ENCODE measurements at regions not wholly inside any gene's neighbourhood (a gene's known extent, or its start where the extent isn't known, plus 50 kb on each side); places are given as distances from the start of the nearest gene placed in this dataset.

DNA sequence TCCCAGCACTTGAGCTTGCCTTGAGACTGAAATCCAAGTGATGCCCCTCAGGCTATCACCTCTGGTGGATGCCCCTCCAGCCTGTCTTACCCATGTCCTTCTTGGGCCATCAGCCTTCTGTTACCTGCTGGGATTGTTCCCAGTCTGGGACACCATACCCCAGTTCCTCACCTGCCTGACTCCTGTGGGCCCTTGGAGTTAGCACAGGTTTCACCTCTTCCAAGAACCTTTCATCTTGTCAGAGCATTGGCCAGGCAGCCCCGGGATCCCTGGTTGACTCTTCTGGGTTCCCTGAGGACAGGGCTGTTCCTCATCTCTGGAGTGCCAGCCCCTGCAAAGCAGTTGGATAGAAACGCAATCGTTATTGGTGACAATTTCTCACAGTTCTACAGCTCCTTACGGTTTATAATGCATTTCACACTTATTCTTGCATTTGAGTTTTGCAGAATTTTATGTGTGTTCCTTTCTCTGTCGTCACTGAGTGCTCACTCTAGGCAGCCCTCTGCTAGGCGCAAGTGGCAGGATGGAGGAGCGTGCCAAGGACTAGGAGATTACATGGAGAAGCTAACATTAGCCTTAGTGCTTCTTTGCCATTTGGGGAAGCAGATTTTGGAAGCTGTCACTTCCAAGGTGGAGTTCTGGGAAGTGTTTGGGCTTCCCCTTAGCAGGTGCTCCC, 139.7 kb downstream of the DDX1 start:
- no peak overlapping the region for H3K4me3 ChIP-seq (ENCODE audit: low read depth, low read length)
- no peak for DNase-seq (ENCODE audit: low read depth)

DNA sequence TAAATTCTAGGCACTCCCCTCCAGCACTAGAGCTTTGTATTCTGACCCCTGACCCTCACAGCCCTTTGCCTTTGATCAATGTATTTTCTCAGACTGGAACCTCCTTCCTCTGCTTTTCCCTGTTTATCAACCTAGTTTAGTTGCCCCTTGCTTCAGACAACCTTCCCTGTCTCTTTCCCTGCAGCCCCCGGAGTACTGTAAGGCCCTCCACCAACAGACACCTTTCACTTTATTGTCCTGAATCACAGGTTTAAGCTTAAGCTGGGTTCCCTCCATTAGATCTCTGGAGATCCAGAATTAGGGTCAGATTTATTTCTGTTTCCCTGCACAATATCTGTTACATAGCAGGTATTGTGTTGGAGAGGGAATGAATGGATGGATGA, 140.2 kb downstream of the DDX1 start:
- no peak for DNase-seq (ENCODE audit: low read depth)
- no peak overlapping the region for H3K4me3 ChIP-seq (ENCODE audit: low read depth, low read length)

GRCh38 chr2:15732341-15733077, 140.8 kb downstream of the DDX1 start:
- H3K4me3 ChIP-seq (ENCODE audit: low read depth, low read length), result no peak overlapping the region
- DNase-seq (ENCODE audit: low read depth), result no peak

- peak; percentile 19 for DNase-seq (ENCODE audit: low read depth)
- no peak overlapping the region for H3K4me3 ChIP-seq (ENCODE audit: low read depth, low read length)
Observed at GRCh38 chr2:15733867-15734673, 142.4 kb downstream of the DDX1 start.

GRCh38 chr2:15734674-15735483, 143.2 kb downstream of the DDX1 start:
- no peak overlapping the region for H3K4me3 ChIP-seq (ENCODE audit: low read depth, low read length)
- DNase-seq (ENCODE audit: low read depth), result no peak

GRCh38 chr2:15735484-15736326, 144.0 kb downstream of the DDX1 start:
- no peak overlapping the region for H3K4me3 ChIP-seq (ENCODE audit: low read depth, low read length)
- no peak for DNase-seq (ENCODE audit: low read depth)

GRCh38 chr2:15736396-15737180, 144.9 kb downstream of the DDX1 start:
- H3K4me3 ChIP-seq (ENCODE audit: low read depth, low read length), result no peak overlapping the region
- no peak for DNase-seq (ENCODE audit: low read depth)

DNA sequence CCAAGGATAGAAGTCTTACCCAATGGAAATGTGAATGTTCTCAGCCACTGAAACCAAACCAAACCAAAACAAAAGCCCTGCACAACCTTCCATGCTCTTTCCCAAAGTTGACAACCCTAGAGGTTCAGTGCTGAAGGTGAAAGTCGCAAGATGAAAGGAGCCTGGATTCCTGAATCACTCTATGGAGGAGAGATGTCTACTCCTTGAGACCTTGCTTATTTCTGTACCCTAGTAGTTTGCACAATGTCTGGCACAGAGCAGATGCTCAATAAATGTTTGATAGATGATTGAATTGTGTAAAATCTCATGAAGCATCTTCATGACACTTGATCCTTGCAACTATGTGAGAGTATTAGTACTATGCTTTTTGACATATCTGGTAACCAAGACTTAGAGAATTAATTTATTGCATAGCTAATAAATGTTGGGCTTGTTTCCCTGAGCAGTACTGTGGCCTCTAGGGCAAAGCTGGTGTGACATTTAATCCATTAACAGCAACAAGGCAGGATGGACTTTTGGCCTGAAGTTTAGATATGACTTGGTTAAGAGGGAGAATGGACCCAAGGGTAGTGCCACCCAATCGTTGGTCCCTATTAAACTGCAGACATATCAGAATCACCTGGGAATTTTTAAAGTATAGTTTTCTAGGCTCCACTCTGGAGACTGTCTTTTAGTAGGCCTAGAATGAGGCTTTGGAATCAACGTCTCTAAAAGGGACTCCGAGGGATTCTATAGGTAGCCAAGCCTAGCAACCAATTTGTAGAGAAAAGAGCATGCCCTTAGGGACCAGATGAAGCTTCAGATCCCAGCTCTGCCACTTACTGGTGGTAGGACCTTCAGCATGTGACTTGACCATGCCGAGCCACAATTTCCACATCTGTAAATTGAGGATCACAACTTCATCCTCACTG, 145.9 kb downstream of the DDX1 start:
- no peak overlapping the region for H3K4me3 ChIP-seq (ENCODE audit: low read depth, low read length)
- DNase-seq (ENCODE audit: low read depth), result no peak

DNA sequence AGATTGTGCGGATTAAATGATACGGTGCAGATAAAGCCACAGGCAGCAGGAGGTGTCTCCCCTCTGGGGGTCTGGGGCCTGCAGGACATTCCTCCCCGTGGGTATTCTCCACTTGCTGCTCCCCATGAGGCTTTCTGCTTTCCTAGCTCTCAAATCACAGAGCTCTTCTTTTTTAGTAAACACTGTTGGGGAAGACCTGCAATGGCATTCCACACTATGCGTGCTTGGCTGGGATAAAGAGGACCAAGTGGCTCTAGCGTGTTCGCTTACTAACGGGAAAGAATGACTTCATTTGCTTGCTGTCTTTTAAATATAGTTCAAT, 146.5 kb downstream of the DDX1 start:
- no peak overlapping the region for H3K4me3 ChIP-seq (ENCODE audit: low read depth, low read length)
- DNase-seq (ENCODE audit: low read depth), result no peak

GRCh38 chr2:15738943-15739342, 147.3 kb downstream of the DDX1 start:
- no peak overlapping the region for H3K4me3 ChIP-seq (ENCODE audit: low read depth, low read length)
- DNase-seq (ENCODE audit: low read depth), result no peak

DNA sequence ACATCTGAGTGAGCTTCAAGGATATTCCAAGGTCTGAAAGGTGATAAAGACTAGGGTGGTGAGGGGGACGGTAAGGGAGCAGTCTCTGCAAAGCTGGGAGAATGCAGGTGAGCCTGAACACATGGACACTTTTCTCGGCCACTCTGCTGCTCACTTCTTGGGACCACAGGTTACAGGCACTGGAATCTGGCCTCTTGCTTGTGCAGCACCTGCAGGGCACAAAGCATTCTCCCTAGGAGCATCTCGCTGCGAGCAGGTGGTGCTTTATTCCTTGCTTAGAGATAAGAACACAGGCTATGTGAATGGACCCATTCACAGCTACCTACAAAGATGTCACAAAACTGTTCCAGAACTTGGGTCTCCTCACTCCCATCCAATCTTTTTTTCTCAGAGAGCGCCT, 153.2 kb downstream of the DDX1 start:
- no peak for DNase-seq (ENCODE audit: low read depth)

GRCh38 chr2:15745350-15745749, 153.7 kb downstream of the DDX1 start:
- DNase-seq (ENCODE audit: low read depth), result no peak
- H3K4me3 ChIP-seq (ENCODE audit: low read depth, low read length), result no peak overlapping the region

More for the DNA sequence above, 153.2 kb downstream of the DDX1 start:
- no peak overlapping the region for H3K4me3 ChIP-seq (ENCODE audit: low read depth, low read length)

DNA sequence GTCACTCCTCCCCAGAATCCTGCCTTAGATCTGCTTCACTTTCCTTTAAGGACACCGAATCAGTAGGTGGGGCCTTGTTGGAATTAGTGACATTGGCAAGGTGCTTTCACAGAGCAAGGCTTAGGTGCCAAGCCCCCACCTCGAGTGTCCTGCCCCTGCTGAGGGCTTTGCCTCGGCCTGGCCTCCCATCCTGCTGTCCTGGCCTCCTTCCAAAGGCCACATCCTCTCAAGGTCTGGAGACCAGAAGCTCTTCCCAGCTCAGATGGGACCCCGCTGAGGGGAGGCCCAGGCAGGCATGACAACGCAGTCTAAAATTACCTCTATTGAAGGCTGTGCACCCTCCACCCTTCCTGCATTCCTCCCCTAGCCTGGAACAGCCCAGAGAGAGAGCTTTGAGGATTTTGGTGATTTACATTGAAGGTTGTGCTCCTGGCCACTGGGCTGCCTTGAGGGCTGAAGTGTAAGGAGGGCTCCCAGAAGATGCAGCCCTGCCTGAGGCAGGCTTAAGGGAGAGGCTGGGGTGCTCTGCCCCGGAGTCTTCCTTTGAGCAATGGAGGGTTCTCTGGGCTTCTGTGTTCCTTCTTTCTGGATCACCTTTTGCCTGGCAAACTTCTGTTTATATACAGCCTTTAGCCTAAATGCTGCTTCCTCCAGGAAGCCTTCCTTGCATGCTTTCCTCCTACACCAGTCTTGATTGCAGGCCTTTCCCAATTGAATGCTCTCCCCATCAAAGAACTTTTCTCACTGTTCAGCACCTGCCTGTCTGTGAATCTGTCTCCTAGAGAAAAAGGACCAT, 154.4 kb downstream of the DDX1 start:
- no peak overlapping the region for H3K4me3 ChIP-seq (ENCODE audit: low read depth, low read length)
- no peak for DNase-seq (ENCODE audit: low read depth)

- no peak overlapping the region for H3K4me3 ChIP-seq (ENCODE audit: low read depth, low read length)
- DNase-seq (ENCODE audit: low read depth), result no peak
Observed at GRCh38 chr2:15746703-15747550, 155.3 kb downstream of the DDX1 start.

DNA sequence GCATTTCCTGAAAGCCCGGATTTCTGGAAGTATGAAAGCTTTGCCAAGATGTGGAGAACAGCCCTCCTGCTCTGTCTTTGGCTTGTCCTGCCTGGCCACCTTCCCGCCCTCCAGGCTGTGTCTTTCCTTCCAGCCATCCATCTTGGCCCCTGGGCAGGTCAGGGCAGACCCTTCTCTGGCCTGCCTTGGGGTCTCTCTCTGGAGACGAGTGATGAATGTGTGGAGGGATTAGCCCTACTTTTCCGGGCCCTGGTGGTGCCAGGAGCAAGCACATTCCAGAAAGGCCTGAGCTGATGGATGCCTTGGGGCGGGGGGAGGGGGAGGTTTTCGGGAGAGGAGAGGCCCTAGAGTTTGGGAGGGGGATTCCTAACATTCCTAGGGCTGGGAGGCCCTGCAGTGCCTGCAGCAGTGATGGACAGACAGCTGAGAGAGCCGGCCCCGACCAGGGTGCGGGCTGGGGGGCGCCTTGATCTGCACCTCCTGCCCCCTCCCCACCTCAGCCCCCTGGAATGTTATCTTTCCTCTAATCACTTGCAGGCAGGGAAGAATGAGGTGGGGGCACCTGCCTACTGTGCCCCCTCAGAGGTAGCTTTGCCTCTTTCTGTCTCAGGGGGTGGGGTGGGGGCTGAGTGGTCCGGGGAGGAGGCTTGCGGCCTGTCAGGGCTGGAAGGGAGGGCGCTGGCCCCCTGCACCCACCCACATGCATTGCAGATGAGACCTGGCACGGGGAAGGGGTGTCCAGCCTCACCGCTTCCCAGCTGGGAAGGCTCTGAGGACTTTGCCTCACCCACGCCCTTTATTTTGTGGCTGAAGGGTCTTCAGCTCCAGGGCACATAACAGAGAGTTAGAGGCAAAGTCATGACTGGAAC, 156.2 kb downstream of the DDX1 start:
- H3K4me3 ChIP-seq (ENCODE audit: low read depth, low read length), result no peak overlapping the region
- no peak for DNase-seq (ENCODE audit: low read depth)

Measured in skeletal muscle cell (primary cell).